ENCODE measurements at regions not wholly inside any gene's neighbourhood (a gene's known extent, or its start where the extent isn't known, plus 50 kb on each side); places are given as distances from the start of the nearest gene placed in this dataset.
A peak's percentile ranks its signal among the peaks of the same experiment; 100 is the strongest.
"Not testable (repeated sequence)": the region's sequence is repeated elsewhere in the genome, so short reads cannot be mapped to it uniquely, and the experiment has no call there.

DNA sequence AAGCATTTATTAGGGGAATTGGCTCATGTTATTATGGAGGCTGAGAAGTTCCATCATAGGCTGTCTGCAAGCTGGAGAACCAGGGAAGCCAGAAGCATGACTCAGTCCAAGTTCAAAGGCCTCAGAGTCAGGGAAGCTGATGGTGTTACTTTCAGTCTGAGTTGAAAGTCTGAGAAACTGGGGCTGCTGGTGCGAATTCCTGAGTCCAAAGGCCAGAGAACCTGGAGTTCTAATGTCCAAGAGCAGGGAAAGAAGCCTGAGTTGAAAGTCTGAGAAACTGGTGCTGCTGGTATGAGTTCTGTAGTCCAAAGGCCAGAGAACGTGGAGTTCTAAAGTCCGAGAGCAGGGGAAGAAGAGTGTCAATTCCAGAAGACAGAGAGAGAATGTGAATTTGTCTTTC is 641.1 kb downstream of the ISL1 start:
- Histone ChIP-seq H3K27me3 (no peaks in the 10 kb centered on the region), H3K9me3 (no peaks in the 10 kb centered on the region), H3K27ac (no peak overlapping the region), H3K4me1 (no peaks in the 10 kb centered on the region), H3K4me3 (no peak overlapping the region), H3K36me3 (no peaks in the 10 kb centered on the region)
- TF ChIP-seq POLR2A (IDR thresholded peaks at IDR 0.05): no peak
- TF ChIP-seq, protein P1, sequence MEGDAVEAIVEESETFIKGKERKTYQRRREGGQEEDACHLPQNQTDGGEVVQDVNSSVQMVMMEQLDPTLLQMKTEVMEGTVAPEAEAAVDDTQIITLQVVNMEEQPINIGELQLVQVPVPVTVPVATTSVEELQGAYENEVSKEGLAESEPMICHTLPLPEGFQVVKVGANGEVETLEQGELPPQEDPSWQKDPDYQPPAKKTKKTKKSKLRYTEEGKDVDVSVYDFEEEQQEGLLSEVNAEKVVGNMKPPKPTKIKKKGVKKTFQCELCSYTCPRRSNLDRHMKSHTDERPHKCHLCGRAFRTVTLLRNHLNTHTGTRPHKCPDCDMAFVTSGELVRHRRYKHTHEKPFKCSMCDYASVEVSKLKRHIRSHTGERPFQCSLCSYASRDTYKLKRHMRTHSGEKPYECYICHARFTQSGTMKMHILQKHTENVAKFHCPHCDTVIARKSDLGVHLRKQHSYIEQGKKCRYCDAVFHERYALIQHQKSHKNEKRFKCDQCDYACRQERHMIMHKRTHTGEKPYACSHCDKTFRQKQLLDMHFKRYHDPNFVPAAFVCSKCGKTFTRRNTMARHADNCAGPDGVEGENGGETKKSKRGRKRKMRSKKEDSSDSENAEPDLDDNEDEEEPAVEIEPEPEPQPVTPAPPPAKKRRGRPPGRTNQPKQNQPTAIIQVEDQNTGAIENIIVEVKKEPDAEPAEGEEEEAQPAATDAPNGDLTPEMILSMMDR (IDR thresholded peaks at IDR 0.05): no peak
- DNase-seq: peak in 2 of 3 donors; percentile 51 to 53

DNA sequence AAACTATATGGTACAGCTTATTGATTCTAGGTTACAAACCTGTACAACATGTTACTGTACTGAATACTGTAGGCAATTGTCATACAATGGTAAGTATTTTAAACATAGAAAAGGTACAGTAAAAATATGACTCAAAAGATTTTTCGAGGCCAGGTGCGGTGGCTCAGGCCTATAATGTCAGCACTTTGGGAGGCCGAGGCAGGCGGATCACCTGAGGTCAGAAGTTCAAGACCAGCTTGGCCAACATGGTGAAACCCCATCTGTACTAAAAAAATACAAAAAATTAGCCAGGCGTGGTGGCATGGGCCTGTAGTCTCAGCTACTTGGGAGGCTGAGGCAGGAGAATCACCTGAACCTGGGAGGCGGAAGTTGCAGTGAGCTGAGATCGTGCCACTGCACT is 646.6 kb downstream of the ISL1 start:
- not testable (repeated sequence) for H3K27ac ChIP-seq, DNase-seq, H3K36me3 ChIP-seq, H3K9me3 ChIP-seq, H3K4me1 ChIP-seq, H3K27me3 ChIP-seq, H3K4me3 ChIP-seq

DNA sequence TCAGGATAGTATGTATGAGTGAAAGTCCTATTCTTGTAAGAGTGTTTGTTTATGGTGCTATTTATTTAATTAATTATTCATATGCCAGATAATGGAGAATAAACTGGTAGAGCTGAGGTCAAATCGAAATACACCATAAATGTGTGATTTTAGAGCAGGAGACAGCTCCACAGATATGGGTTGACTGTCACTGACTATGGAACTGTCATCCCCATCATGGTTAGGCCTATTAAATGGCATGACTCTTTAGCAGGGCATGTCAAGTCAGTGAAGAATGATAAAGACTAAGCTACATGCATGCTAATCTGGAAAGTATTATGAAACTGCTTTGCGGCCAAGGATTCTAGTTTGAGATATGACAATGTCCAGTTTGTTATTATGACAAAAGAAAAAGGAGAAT is 658.6 kb downstream of the ISL1 start:
- Histone ChIP-seq H3K4me1 (no peaks in the 10 kb centered on the region), H3K36me3 (no peaks in the 10 kb centered on the region), H3K27me3 (no peaks in the 10 kb centered on the region), H3K27ac (no peak overlapping the region), H3K9me3 (no peaks in the 10 kb centered on the region), H3K4me3 (no peak overlapping the region)
- TF ChIP-seq POLR2A (IDR thresholded peaks at IDR 0.05): no peak
- TF ChIP-seq, protein P1 (IDR thresholded peaks at IDR 0.05): no peak
- no peak for DNase-seq

DNA sequence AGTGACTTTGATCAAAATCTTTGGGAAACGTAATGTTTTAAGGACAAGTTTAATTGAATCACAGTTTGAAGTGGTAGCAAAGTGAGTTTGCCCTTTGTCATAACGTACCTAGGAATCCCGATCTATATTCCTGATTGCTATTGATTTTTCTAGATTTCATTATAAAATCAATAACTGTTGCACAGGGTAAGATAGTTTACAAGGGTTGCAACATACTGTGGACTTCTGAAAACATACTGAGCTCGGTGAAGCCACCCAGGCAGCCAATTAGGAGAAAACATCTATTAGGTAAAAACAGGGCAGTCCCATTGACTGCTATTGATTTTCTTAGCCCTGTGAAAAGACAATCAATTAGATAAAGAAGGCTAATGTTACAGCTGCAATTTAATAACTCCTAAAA is 659.9 kb downstream of the ISL1 start:
- H3K9me3 ChIP-seq: no peaks in the 10 kb centered on the region
- H3K27ac ChIP-seq: no peak overlapping the region
- TF ChIP-seq POLR2A (IDR thresholded peaks at IDR 0.05): no peak
- TF ChIP-seq, protein P1 (IDR thresholded peaks at IDR 0.05): no peak
- no peaks in the 10 kb centered on the region for H3K27me3 ChIP-seq
- H3K36me3 ChIP-seq: no peaks in the 10 kb centered on the region
- H3K4me1 ChIP-seq: no peaks in the 10 kb centered on the region
- no peak for DNase-seq
- H3K4me3 ChIP-seq: no peak overlapping the region

DNA sequence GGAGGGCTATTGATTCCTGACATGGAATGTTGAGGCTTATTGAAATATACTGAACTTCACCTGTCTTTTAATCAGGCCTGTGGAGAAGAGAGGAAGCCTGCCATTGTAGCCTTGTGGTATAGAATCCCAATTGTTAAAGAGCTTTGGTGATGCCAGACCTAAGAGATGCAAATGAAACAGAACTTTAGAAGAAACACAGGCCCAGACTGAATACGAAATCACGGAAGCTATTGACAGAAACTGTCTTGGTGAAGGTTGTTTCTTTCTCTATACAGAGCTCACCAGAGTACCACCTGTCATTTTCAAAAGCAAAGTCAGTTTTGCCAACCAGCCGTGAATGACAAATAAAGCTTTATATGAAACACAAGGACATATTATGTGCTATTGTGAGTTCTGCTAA is 660.3 kb downstream of the ISL1 start:
- TF ChIP-seq, protein P1 (IDR thresholded peaks at IDR 0.05): no peak
- TF ChIP-seq POLR2A (IDR thresholded peaks at IDR 0.05): no peak

DNA sequence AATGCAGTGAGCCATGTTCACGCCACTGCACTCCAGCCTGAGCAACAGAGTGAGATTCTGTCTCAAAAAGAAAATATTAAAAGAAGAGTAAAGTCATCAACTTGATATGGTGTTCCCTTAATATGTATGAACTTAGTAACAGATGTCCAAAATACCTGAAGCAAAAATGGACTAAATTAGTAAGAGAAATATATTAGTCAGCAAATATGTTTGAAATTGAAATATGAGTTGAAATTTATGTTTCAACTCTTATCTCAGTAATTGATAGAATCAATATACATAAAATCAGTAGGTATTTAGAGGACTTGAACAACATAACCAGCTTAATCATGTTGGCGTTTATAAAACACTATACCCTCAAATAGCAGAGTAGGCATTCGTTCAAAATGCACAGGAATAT is 668.5 kb downstream of the ISL1 start:
- no peaks in the 10 kb centered on the region for H3K4me1 ChIP-seq
- TF ChIP-seq, protein P1 (IDR thresholded peaks at IDR 0.05): no peak
- no peak for TF ChIP-seq POLR2A (IDR thresholded peaks at IDR 0.05)
- no peak overlapping the region for H3K27ac ChIP-seq
- H3K27me3 ChIP-seq: no peaks in the 10 kb centered on the region
- H3K36me3 ChIP-seq: no peaks in the 10 kb centered on the region
- no peak for DNase-seq
- H3K4me3 ChIP-seq: no peak overlapping the region
- no peaks in the 10 kb centered on the region for H3K9me3 ChIP-seq

More for the DNA sequence above, 660.3 kb downstream of the ISL1 start:
- DNase-seq: no peak
- Histone ChIP-seq H3K9me3 (no peaks in the 10 kb centered on the region), H3K4me1 (no peaks in the 10 kb centered on the region), H3K27ac (no peak overlapping the region), H3K36me3 (no peaks in the 10 kb centered on the region), H3K4me3 (no peak overlapping the region), H3K27me3 (no peaks in the 10 kb centered on the region)
